ENCODE measurements at regions not wholly inside any gene's neighbourhood (a gene's known extent, or its start where the extent isn't known, plus 50 kb on each side); places are given as distances from the start of the nearest gene placed in this dataset.

- H3K9ac ChIP-seq (ENCODE audit: low read depth, low read length, poor library complexity, severe bottlenecking) = no peak overlapping the region
- H3K36me3 ChIP-seq (ENCODE audit: insufficient read depth, low read length) = no peaks in the 10 kb centered on the region
- no peaks in the 10 kb centered on the region for H4K20me1 ChIP-seq (ENCODE audit: insufficient read depth, low read length, poor library complexity, severe bottlenecking)
- H3K4me1 ChIP-seq (ENCODE audit: insufficient read depth, low read length, poor library complexity, severe bottlenecking) = no peaks in the 10 kb centered on the region
- H2AFZ ChIP-seq (ENCODE audit: low read length) = no peak overlapping the region
- H3F3A ChIP-seq (ENCODE audit: low read depth) = no peaks in the 10 kb centered on the region
- H3K9me3 ChIP-seq (ENCODE audit: insufficient read depth, low read depth, low read length) = no peaks in the 10 kb centered on the region
- H3K27me3 ChIP-seq (ENCODE audit: insufficient read depth, low read length, poor library complexity, severe bottlenecking) = peaks cover 13% of the 10 kb centered on the region
- H3K4me3 ChIP-seq (ENCODE audit: low read length, poor library complexity, severe bottlenecking) = no peak overlapping the region
- no peaks in the 10 kb centered on the region for H3K79me2 ChIP-seq (ENCODE audit: insufficient read depth, low read length)
- no peaks in the 10 kb centered on the region for H3K9me2 ChIP-seq (replicated peaks; ENCODE audit: low read depth, low read length)
- H3K4me2 ChIP-seq (ENCODE audit: low read depth, low read length, poor library complexity, severe bottlenecking) = no peak overlapping the region
- TF ChIP-seq EZH2phosphoT487 (IDR thresholded peaks at IDR 0.05; ENCODE audit: borderline replicate concordance) (no peak), CTCF (conservative IDR thresholded peaks at IDR 0.05; ENCODE audit: low read length) (no peak)
These were observed 88.5 kb downstream of the SETD4 start for GRCh38 chr21:35971824-35972223.

GRCh38 chr21:35969281-35969680 lies 91.0 kb downstream of the SETD4 start:
- Histone ChIP-seq H2AFZ (ENCODE audit: low read length) (no peak overlapping the region), H3K9me2 (replicated peaks; ENCODE audit: low read depth, low read length) (no peaks in the 10 kb centered on the region), H3K4me1 (ENCODE audit: insufficient read depth, low read length, poor library complexity, severe bottlenecking) (no peaks in the 10 kb centered on the region), H3K4me3 (ENCODE audit: low read length, poor library complexity, severe bottlenecking) (no peak overlapping the region), H3K79me2 (ENCODE audit: insufficient read depth, low read length) (no peaks in the 10 kb centered on the region), H3K27me3 (ENCODE audit: insufficient read depth, low read length, poor library complexity, severe bottlenecking) (peaks cover 13% of the 10 kb centered on the region), H3K4me2 (ENCODE audit: low read depth, low read length, poor library complexity, severe bottlenecking) (no peak overlapping the region), H3K9me3 (ENCODE audit: insufficient read depth, low read depth, low read length) (no peaks in the 10 kb centered on the region), H3K9ac (ENCODE audit: low read depth, low read length, poor library complexity, severe bottlenecking) (no peak overlapping the region), H4K20me1 (ENCODE audit: insufficient read depth, low read length, poor library complexity, severe bottlenecking) (no peaks in the 10 kb centered on the region), H3F3A (ENCODE audit: low read depth) (no peaks in the 10 kb centered on the region), H3K36me3 (ENCODE audit: insufficient read depth, low read length) (no peaks in the 10 kb centered on the region)
- TF ChIP-seq EZH2phosphoT487 (IDR thresholded peaks at IDR 0.05; ENCODE audit: borderline replicate concordance) = no peak
- TF ChIP-seq CTCF (conservative IDR thresholded peaks at IDR 0.05; ENCODE audit: low read length) = no peak

- H3K4me3 ChIP-seq (ENCODE audit: low read length, poor library complexity, severe bottlenecking) = no peak overlapping the region
- no peaks in the 10 kb centered on the region for H3K4me1 ChIP-seq (ENCODE audit: insufficient read depth, low read length, poor library complexity, severe bottlenecking)
These were observed 91.8 kb downstream of the SETD4 start for GRCh38 chr21:35968564-35968963.

More at GRCh38 chr21:35968564-35968963, 91.8 kb downstream of the SETD4 start:
- Histone ChIP-seq H3K36me3 (ENCODE audit: insufficient read depth, low read length) (no peaks in the 10 kb centered on the region), H3K9ac (ENCODE audit: low read depth, low read length, poor library complexity, severe bottlenecking) (no peak overlapping the region), H3K27me3 (ENCODE audit: insufficient read depth, low read length, poor library complexity, severe bottlenecking) (peaks cover 13% of the 10 kb centered on the region), H4K20me1 (ENCODE audit: insufficient read depth, low read length, poor library complexity, severe bottlenecking) (no peaks in the 10 kb centered on the region), H2AFZ (ENCODE audit: low read length) (no peak overlapping the region), H3K4me2 (ENCODE audit: low read depth, low read length, poor library complexity, severe bottlenecking) (no peak overlapping the region), H3K9me3 (ENCODE audit: insufficient read depth, low read depth, low read length) (no peaks in the 10 kb centered on the region), H3K9me2 (replicated peaks; ENCODE audit: low read depth, low read length) (no peaks in the 10 kb centered on the region), H3K79me2 (ENCODE audit: insufficient read depth, low read length) (no peaks in the 10 kb centered on the region), H3F3A (ENCODE audit: low read depth) (no peaks in the 10 kb centered on the region)
- TF ChIP-seq CTCF (conservative IDR thresholded peaks at IDR 0.05; ENCODE audit: low read length) (no peak), EZH2phosphoT487 (IDR thresholded peaks at IDR 0.05; ENCODE audit: borderline replicate concordance) (no peak)
